H9 (cell line): ENCODE measurements at regions not wholly inside any gene's neighbourhood (a gene's known extent, or its start where the extent isn't known, plus 50 kb on each side); places are given as distances from the start of the nearest gene placed in this dataset.

Experiments
- DNase-seq: peaks from one replicate; pipeline ENCODE4 v3.0.0-alpha.2; 2017
- H2AFZ ChIP-seq: one replicate; pipeline ENCODE4 v1.6.1; 2013; ENCODE audit warnings: mild to moderate bottlenecking, low read length, control low read depth, moderate library complexity
- H2AK5ac ChIP-seq: 2 replicates; pipeline ENCODE4 v1.6.1; 2013; ENCODE audit warnings: low read length, control low read depth, mixed read lengths; ENCODE audit not compliant: insufficient read length
- H2BK120ac ChIP-seq: one replicate; pipeline ENCODE4 v1.6.1; 2013; ENCODE audit warnings: low read depth, mild to moderate bottlenecking, low read length, control low read depth, inconsistent platforms; ENCODE audit not compliant: poor library complexity, severe bottlenecking
- H2BK12ac ChIP-seq: 2 replicates; pipeline ENCODE4 v1.6.1; 2013; ENCODE audit warnings: low read length, control low read depth, mixed read lengths, low read depth; ENCODE audit not compliant: insufficient read length
- H2BK15ac ChIP-seq: 2 replicates; pipeline ENCODE4 v1.6.1; 2013; ENCODE audit warnings: low read depth, low read length, control low read depth
- H2BK20ac ChIP-seq: one replicate; pipeline ENCODE4 v1.6.1; 2013; ENCODE audit warnings: low read depth, mild to moderate bottlenecking, low read length, control low read depth, inconsistent platforms; ENCODE audit not compliant: poor library complexity, severe bottlenecking
- H2BK5ac ChIP-seq: 2 replicates; pipeline ENCODE4 v1.6.1; 2013; ENCODE audit warnings: low read length, control low read depth, mixed read lengths; ENCODE audit not compliant: insufficient read length
- H3K14ac ChIP-seq: 2 replicates; pipeline ENCODE4 v1.6.1; 2013; ENCODE audit warnings: low read length, control low read depth; ENCODE audit not compliant: insufficient read depth
- H3K18ac ChIP-seq: 2 replicates; pipeline ENCODE4 v1.6.1; 2013; ENCODE audit warnings: low read depth, mild to moderate bottlenecking, mixed read lengths, low read length, control low read depth; ENCODE audit not compliant: insufficient read length
- H3K23ac ChIP-seq: 2 replicates; pipeline ENCODE4 v1.6.1; 2013; ENCODE audit warnings: low read length, control low read depth, mixed read lengths, low read depth; ENCODE audit not compliant: insufficient read length
- H3K23me2 ChIP-seq: 2 replicates; pipeline ENCODE4 v1.6.1; 2013; ENCODE audit warnings: low read depth, mild to moderate bottlenecking, mixed read lengths, low read length, control low read depth; ENCODE audit not compliant: insufficient read length, poor library complexity, severe bottlenecking
- H3K27ac ChIP-seq: 2 replicates; pipeline ENCODE4 v1.5.1; 2013; ENCODE audit warnings: low read length, control low read depth, mixed read lengths, low read depth; ENCODE audit not compliant: insufficient read length
- H3K27me3 ChIP-seq: 2 replicates; pipeline ENCODE4 v1.6.1; 2013; ENCODE audit warnings: low read length, control low read depth, inconsistent platforms; ENCODE audit not compliant: insufficient read depth
- H3K4ac ChIP-seq: 2 replicates; pipeline ENCODE4 v1.6.1; 2013; ENCODE audit warnings: low read depth, mild to moderate bottlenecking, control low read depth, inconsistent platforms, low read length, moderate library complexity
- H3K4me1 ChIP-seq: 2 replicates; pipeline ENCODE4 v1.6.1; 2013; ENCODE audit warnings: low read length, control low read depth, inconsistent platforms; ENCODE audit not compliant: insufficient read depth
- H3K4me2 ChIP-seq: 2 replicates; pipeline ENCODE4 v1.6.1; 2013; ENCODE audit warnings: low read length, control low read depth, mixed read lengths; ENCODE audit not compliant: insufficient read length, insufficient read depth
- H3K56ac ChIP-seq: 2 replicates; pipeline ENCODE4 v1.6.1; 2013; ENCODE audit warnings: low read depth, mild to moderate bottlenecking, mixed read lengths, low read length, control low read depth; ENCODE audit not compliant: insufficient read length
- H3K79me1 ChIP-seq: 2 replicates; pipeline ENCODE4 v1.6.1; 2013; ENCODE audit warnings: low read depth, mild to moderate bottlenecking, moderate library complexity, low read length, control low read depth, inconsistent platforms; ENCODE audit not compliant: insufficient read depth, poor library complexity, severe bottlenecking
- H3K79me2 ChIP-seq: 2 replicates; pipeline ENCODE4 v1.6.1; 2013; ENCODE audit warnings: low read length, control low read depth, inconsistent platforms; ENCODE audit not compliant: insufficient read depth
- H3K9ac ChIP-seq: 2 replicates; pipeline ENCODE4 v1.6.1; 2013; ENCODE audit warnings: low read length, control low read depth, mixed read lengths; ENCODE audit not compliant: insufficient read length; ENCODE audit errors: extremely low read depth
- H3K9me3 ChIP-seq: one replicate; pipeline ENCODE4 v1.6.1; 2013; ENCODE audit warnings: low read depth, low read length, inconsistent platforms; ENCODE audit not compliant: control insufficient read depth
- H3T11ph ChIP-seq: one replicate; pipeline ENCODE4 v1.6.1; 2013; ENCODE audit warnings: mild to moderate bottlenecking, low read length, control low read depth, inconsistent platforms
- H4K20me1 ChIP-seq: one replicate; pipeline ENCODE4 v1.6.1; 2013; ENCODE audit not compliant: control insufficient read depth, insufficient read length, insufficient read depth
- H4K5ac ChIP-seq: 2 replicates; pipeline ENCODE4 v1.6.1; 2013; ENCODE audit warnings: low read depth, mild to moderate bottlenecking, mixed read lengths, low read length, control low read depth; ENCODE audit not compliant: insufficient read length
- H4K8ac ChIP-seq: replicated peaks from 2 replicates; pipeline ENCODE4 v1.6.1; 2013; ENCODE audit warnings: low read length, control low read depth, mixed read lengths, low read depth; ENCODE audit not compliant: insufficient read length
- H4K91ac ChIP-seq: 2 replicates; pipeline ENCODE4 v1.6.1; 2013; ENCODE audit warnings: low read depth, mild to moderate bottlenecking, moderate library complexity, mixed read lengths, low read length, control low read depth; ENCODE audit not compliant: insufficient read length
- H3K27ac Mint-ChIP-seq, 3 experiments: 2 replicates in 2 of 3; 3 replicates in 1 of 3; pipeline ENCODE4 v1.8.0; 2020 to 2021; ENCODE audit warnings: mixed read lengths in 3 of 3, mild to moderate bottlenecking in 1 of 3, moderate library complexity in 1 of 3
- H3K27me3 Mint-ChIP-seq: 2 replicates; pipeline ENCODE4 v1.8.0; 2021; ENCODE audit warnings: low read depth, mild to moderate bottlenecking, moderate library complexity, mixed read lengths
- H3K36me3 Mint-ChIP-seq, 3 experiments: 2 replicates in 2 of 3; 3 replicates in 1 of 3; pipeline ENCODE4 v1.8.0; 2020 to 2021; ENCODE audit warnings: low read depth in 3 of 3, mixed read lengths in 3 of 3; ENCODE audit not compliant: insufficient read depth in 1 of 3
- H3K4me1 Mint-ChIP-seq, 2 experiments: 2 replicates each; pipeline ENCODE4 v1.8.0; 2020; ENCODE audit warnings: mixed read lengths in 2 of 2
- H3K4me3 Mint-ChIP-seq, 2 experiments: 2 replicates in 1 of 2; 3 replicates in 1 of 2; pipeline ENCODE4 v1.8.0; 2020 to 2021; ENCODE audit warnings: mild to moderate bottlenecking in 2 of 2, mixed read lengths in 2 of 2, moderate library complexity in 1 of 2
- H3K9me3 Mint-ChIP-seq, 2 experiments: 2 replicates in 1 of 2; 3 replicates in 1 of 2; pipeline ENCODE4 v1.8.0; 2020; ENCODE audit warnings: mild to moderate bottlenecking in 2 of 2, mixed read lengths in 2 of 2, moderate library complexity in 1 of 2
- WGBS: extraction: QIAGEN DNeasy Blood & Tissue Kit; methylation state at CpG from one replicate; pipeline ENCODE4 v1.1.7; 2013; ENCODE audit warnings: missing lambda C conversion rate, low lambda C conversion rate, mixed read lengths; ENCODE audit not compliant: insufficient read length; ENCODE audit errors: extremely low coverage; 5-methylcytosine and 5-hydroxymethylcytosine counted together
- TF ChIP-seq, protein P1 (sequence below): fragments of 200-600 bp; sonication (generic); conservative IDR thresholded peaks from 3 replicates; pipeline ENCODE4 v1.8.0; 2021; ENCODE audit warnings: antibody characterized with exemption, mild to moderate bottlenecking

DNA sequence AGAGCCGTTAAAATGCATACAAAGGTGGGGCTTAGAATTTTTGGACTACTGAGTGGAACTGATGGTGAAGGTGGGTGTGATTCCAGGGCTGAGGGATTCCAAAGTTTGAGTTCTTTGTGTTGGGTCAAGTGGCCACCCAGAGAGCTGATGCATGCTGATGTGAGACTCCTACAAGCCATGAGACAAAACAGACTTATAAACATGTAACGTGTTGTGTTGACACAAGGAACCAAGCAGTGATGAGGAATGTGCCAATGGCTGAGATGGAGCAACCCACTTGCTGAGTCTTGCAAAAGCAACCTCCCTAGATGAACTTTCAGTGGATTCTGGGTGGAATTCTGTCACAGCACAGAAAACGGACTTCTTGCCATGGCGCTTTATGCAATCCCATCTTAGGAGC lies 289.0 kb downstream of the TLE3 start:
- Histone ChIP-seq H2BK120ac (no peak overlapping the region), H3K23me2 (no peaks in the 10 kb centered on the region), H4K20me1 (no peaks in the 10 kb centered on the region), H3K4ac (no peak overlapping the region), H3K4me2 (no peak overlapping the region), H3K27me3 (no peaks in the 10 kb centered on the region), H2BK12ac (no peak overlapping the region), H3K79me2 (no peaks in the 10 kb centered on the region), H3K79me1 (no peaks in the 10 kb centered on the region), H4K91ac (no peak overlapping the region), H4K5ac (no peak overlapping the region), H2AK5ac (no peak overlapping the region), H2AFZ (no peak overlapping the region), H3K9me3 (no peaks in the 10 kb centered on the region), H3K18ac (no peak overlapping the region), H4K8ac (no peak overlapping the region), H3K4me1 (peaks cover 4% of the 10 kb centered on the region; the same call in 1 of the 2 replicates), H2BK20ac (no peak overlapping the region), H3K23ac (no peak overlapping the region), H3K56ac (no peak overlapping the region), H3K27ac (no peak overlapping the region), H3K9ac (no peak overlapping the region), H2BK5ac (no peak overlapping the region), H3K14ac (no peak overlapping the region), H2BK15ac (no peak overlapping the region), H3T11ph (no peak overlapping the region)
- peaks cover 6% of the 10 kb centered on the region for H3K27me3 Mint-ChIP-seq
- DNase-seq = no peak
- H3K4me1 Mint-ChIP-seq = peaks cover 15 to 16% of the 10 kb centered on the region in 2 experiments
- no peaks in the 10 kb centered on the region for H3K9me3 Mint-ChIP-seq
- TF ChIP-seq, protein P1, sequence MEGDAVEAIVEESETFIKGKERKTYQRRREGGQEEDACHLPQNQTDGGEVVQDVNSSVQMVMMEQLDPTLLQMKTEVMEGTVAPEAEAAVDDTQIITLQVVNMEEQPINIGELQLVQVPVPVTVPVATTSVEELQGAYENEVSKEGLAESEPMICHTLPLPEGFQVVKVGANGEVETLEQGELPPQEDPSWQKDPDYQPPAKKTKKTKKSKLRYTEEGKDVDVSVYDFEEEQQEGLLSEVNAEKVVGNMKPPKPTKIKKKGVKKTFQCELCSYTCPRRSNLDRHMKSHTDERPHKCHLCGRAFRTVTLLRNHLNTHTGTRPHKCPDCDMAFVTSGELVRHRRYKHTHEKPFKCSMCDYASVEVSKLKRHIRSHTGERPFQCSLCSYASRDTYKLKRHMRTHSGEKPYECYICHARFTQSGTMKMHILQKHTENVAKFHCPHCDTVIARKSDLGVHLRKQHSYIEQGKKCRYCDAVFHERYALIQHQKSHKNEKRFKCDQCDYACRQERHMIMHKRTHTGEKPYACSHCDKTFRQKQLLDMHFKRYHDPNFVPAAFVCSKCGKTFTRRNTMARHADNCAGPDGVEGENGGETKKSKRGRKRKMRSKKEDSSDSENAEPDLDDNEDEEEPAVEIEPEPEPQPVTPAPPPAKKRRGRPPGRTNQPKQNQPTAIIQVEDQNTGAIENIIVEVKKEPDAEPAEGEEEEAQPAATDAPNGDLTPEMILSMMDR = no peak
- no peaks in the 10 kb centered on the region for H3K36me3 Mint-ChIP-seq
- no peak overlapping the region for H3K4me3 Mint-ChIP-seq
- WGBS = no CpG with 5 or more reads among the region's 4 CpGs
- peak overlapping the region in 1 of 3 experiments; percentile 84; a peak in 1 of 7 replicates for H3K27ac Mint-ChIP-seq
